Testis (tissue), 2 donors: ENCODE measurements at regions not wholly inside any gene's neighbourhood (a gene's known extent, or its start where the extent isn't known, plus 50 kb on each side); places are given as distances from the start of the nearest gene placed in this dataset.

ENCODE experiments used
- DNase-seq: peaks from one replicate; pipeline ENCODE4 v3.0.0-alpha.2; 2019
- H3K27ac ChIP-seq, 2 donors: fragments of 200-600 bp; sonication (generic); one replicate each; pipeline ENCODE4 v1.5.1; 2019
- H3K27me3 ChIP-seq: fragments of 200-600 bp; sonication (generic); one replicate; pipeline ENCODE4 v1.5.1; 2019
- H3K36me3 ChIP-seq: fragments of 200-600 bp; sonication (generic); one replicate; pipeline ENCODE4 v1.5.1; 2017; ENCODE audit warnings: low read depth; ENCODE audit errors: missing control alignments
- H3K4me1 ChIP-seq: fragments of 200-600 bp; sonication (generic); one replicate; pipeline ENCODE4 v1.5.1; 2019
- H3K4me3 ChIP-seq, 2 donors: fragments of 200-600 bp; sonication (generic); one replicate each; pipeline ENCODE4 v1.5.1; 2017 to 2019
- H3K9me3 ChIP-seq: fragments of 200-600 bp; sonication (generic); one replicate; pipeline ENCODE4 v1.5.1; 2017
- CTCF ChIP-seq, 3 experiments: fragments of 450-650 bp in 2 of 3; fragments of 200-600 bp in 1 of 3; sonication (generic) in 1 of 3; IDR thresholded peaks; one replicate each; pipeline ENCODE4 v1.5.1; 2016 to 2019; ENCODE audit warnings: antibody characterized with exemption in 3 of 3, mild to moderate bottlenecking in 2 of 3, moderate library complexity in 1 of 3
- POLR2A ChIP-seq: fragments of 450-650 bp; IDR thresholded peaks from one replicate; pipeline ENCODE4 v1.6.1; 2017; ENCODE audit warnings: antibody characterized with exemption, mild to moderate bottlenecking, moderate library complexity
- WGBS, 2 donors: methylation state at CpG; one replicate each; pipeline ENCODE4 v1.1.5; 2018; 5-methylcytosine and 5-hydroxymethylcytosine counted together
- intact Hi-C: fragments of 100-400 bp; cut with DNase I; formaldehyde crosslinking; loops from one replicate; pipeline ENCODE4 v1.15.1; 2023; ENCODE audit warnings: low total_unique reads

GRCh38 chr12:17609701-17610100 is 480.3 kb downstream of the RERGL start:
- H3K4me3 ChIP-seq: no peak overlapping the region
- no peaks in the 10 kb centered on the region for H3K9me3 ChIP-seq
- H3K27ac ChIP-seq: no peak overlapping the region
- TF ChIP-seq CTCF (IDR thresholded peaks at IDR 0.05) (no peak), POLR2A (no peak)
- no peaks in the 10 kb centered on the region for H3K4me1 ChIP-seq
- DNase-seq: no peak
- intact Hi-C loops: no loop called here
- WGBS, 2 donors: 48 to 52% methylated on average over 2 of the region's 2 CpGs
- no peaks in the 10 kb centered on the region for H3K27me3 ChIP-seq
- H3K36me3 ChIP-seq: no peaks in the 10 kb centered on the region

DNA sequence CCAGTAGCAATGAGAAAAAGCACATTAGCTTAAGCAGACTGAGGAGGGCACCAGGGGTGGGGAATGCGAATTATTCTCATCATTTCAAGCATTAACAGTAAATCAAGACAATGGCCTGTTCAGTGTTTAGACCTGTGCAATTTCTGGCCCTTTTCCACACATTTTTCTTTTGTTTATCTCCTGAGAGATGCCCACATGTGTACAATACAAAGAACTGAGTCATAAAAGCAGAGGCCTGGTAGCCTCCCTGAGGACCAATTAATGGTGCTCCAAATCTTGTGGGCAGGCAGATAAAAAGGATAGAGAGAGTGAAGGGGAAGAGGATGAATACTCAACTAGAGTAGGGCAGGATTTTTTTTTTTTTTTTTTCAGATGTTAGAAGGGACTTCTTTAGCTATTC is 480.8 kb downstream of the RERGL start:
- H3K9me3 ChIP-seq: no peaks in the 10 kb centered on the region
- no peaks in the 10 kb centered on the region for H3K36me3 ChIP-seq
- H3K4me3 ChIP-seq: no peak overlapping the region
- TF ChIP-seq POLR2A: no peak
- no peak for TF ChIP-seq CTCF (IDR thresholded peaks at IDR 0.05)
- H3K27ac ChIP-seq: no peak overlapping the region
- no peaks in the 10 kb centered on the region for H3K27me3 ChIP-seq
- intact Hi-C loops: no loop called here
- H3K4me1 ChIP-seq: no peaks in the 10 kb centered on the region
- DNase-seq: no peak
- 65 to 70% methylated on average over 1 of the region's 1 CpG for WGBS, 2 donors

DNA sequence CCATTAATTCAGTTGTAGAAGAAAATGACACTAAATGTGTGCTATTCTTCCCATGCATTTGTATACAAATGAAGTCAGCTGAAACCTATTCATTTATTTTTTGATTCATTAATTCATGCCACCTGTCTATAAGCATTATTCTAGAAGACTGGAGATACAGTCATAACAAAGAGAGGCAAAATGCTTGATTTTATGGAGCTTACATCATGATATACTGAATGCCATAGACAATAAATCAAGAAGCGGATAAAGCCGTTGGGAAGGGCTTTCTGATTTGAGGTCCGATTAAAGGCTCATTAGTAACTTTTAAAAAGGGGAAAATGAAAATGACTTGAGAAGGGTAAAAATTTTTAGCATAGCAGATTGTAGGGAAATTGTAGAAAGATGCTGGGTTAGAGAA is 494.9 kb downstream of the RERGL start:
- Histone ChIP-seq H3K4me1 (no peaks in the 10 kb centered on the region), H3K9me3 (no peaks in the 10 kb centered on the region), H3K36me3 (no peaks in the 10 kb centered on the region), H3K4me3 (no peak overlapping the region), H3K27me3 (no peaks in the 10 kb centered on the region), H3K27ac (no peak overlapping the region)
- no peak for DNase-seq
- intact Hi-C loops: no loop called here
- no peak for TF ChIP-seq CTCF (IDR thresholded peaks at IDR 0.05)
- TF ChIP-seq POLR2A: no peak
- WGBS, 2 donors: 86 to 88% methylated on average over 3 of the region's 3 CpGs

DNA sequence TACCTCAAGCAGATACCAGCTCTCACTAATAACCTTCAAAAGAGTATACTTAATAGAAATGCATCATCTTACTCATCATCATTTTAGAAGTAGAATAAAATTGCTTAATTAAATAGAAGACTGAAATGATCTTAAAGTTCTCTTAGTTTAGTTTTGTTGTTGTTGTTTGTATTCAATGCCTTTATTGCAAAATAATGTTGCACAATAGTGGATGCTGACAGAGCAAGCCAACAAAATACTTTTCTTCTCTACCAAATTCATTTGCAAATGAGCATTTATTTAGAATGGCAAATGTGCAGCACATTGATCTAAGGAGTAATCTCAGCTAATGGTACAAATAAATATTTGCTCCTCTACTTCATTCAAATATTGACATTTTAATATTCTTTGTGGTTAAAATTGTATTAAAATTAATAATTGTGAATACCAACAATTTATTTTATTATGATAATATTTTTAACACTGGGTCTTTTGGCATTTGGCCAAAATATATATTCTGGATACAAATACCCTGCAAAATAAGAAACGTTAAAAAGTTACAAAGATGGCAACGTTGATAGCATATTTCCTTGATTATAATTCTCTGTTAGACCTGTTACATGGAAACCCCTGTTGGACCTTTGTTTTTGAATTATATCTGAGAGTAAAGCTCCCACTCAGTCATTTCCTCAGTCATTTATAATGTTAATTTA is 496.1 kb downstream of the RERGL start:
- H3K9me3 ChIP-seq: no peaks in the 10 kb centered on the region
- H3K4me3 ChIP-seq: no peak overlapping the region
- H3K36me3 ChIP-seq: no peaks in the 10 kb centered on the region
- TF ChIP-seq CTCF (IDR thresholded peaks at IDR 0.05) (no peak), POLR2A (no peak)
- no peaks in the 10 kb centered on the region for H3K4me1 ChIP-seq
- no peak overlapping the region for H3K27ac ChIP-seq
- H3K27me3 ChIP-seq: no peaks in the 10 kb centered on the region
- intact Hi-C loops: no loop called here
- no peak for DNase-seq
- WGBS, 2 donors: 68 to 80% methylated on average over 2 of the region's 2 CpGs

DNA sequence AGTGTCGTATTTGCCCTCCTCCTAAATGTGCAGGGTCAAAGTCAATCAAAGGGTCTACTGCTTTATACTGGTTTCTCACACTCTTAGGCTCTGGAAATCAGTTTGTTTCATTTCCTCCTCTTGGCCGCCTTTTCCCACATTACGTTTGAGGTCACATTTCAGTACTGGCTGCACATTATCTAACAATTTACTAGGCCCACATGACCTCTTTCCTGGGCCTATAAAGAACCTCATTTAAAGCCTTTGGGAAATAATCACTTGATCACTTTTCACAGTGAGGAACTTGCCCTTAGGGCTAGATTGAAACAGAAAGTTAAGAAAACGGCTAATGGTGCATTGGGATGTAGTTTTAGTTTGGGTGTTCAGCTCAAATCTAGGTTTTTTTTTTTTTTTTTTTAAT is 497.5 kb downstream of the RERGL start:
- Histone ChIP-seq H3K4me1 (no peaks in the 10 kb centered on the region), H3K36me3 (no peaks in the 10 kb centered on the region), H3K27me3 (no peaks in the 10 kb centered on the region), H3K27ac (no peak overlapping the region), H3K4me3 (no peak overlapping the region), H3K9me3 (no peaks in the 10 kb centered on the region)
- 88 to 91% methylated on average over 4 of the region's 4 CpGs for WGBS, 2 donors
- intact Hi-C loops: no loop called here
- DNase-seq: no peak
- no peak for TF ChIP-seq POLR2A
- no peak for TF ChIP-seq CTCF (IDR thresholded peaks at IDR 0.05)
